Nephron (organoid): ENCODE measurements at regions not wholly inside any gene's neighbourhood (a gene's known extent, or its start where the extent isn't known, plus 50 kb on each side); places are given as distances from the start of the nearest gene placed in this dataset.

Source experiments
- H3K27ac Mint-ChIP-seq, 3 experiments: 2 replicates each; pipeline ENCODE4 v1.8.0; 2020; ENCODE audit warnings: mixed read lengths in 3 of 3, mild to moderate bottlenecking in 2 of 3, moderate library complexity in 1 of 3
- H3K27me3 Mint-ChIP-seq: 2 replicates; pipeline ENCODE4 v1.8.0; 2021; ENCODE audit warnings: low read depth, mild to moderate bottlenecking, moderate library complexity, mixed read lengths
- H3K36me3 Mint-ChIP-seq: 2 replicates; pipeline ENCODE4 v1.8.0; 2020; ENCODE audit warnings: low read depth, mixed read lengths
- H3K4me1 Mint-ChIP-seq: 2 replicates; pipeline ENCODE4 v1.8.0; 2020; ENCODE audit warnings: mixed read lengths
- H3K4me3 Mint-ChIP-seq, 3 experiments: 2 replicates each; pipeline ENCODE4 v1.8.0; 2020; ENCODE audit warnings: mild to moderate bottlenecking in 3 of 3, mixed read lengths in 3 of 3, moderate library complexity in 2 of 3
- H3K9me3 Mint-ChIP-seq: 2 replicates; pipeline ENCODE4 v1.8.0; 2020; ENCODE audit warnings: mixed read lengths
- TF ChIP-seq, protein P1 (sequence below), 3 experiments: fragments of 200-600 bp; sonication (generic); IDR thresholded peaks; one replicate each; pipeline ENCODE4 v1.5.0; 2021; ENCODE audit warnings: antibody characterized with exemption in 3 of 3; ENCODE audit not compliant: unreplicated experiment in 3 of 3

DNA sequence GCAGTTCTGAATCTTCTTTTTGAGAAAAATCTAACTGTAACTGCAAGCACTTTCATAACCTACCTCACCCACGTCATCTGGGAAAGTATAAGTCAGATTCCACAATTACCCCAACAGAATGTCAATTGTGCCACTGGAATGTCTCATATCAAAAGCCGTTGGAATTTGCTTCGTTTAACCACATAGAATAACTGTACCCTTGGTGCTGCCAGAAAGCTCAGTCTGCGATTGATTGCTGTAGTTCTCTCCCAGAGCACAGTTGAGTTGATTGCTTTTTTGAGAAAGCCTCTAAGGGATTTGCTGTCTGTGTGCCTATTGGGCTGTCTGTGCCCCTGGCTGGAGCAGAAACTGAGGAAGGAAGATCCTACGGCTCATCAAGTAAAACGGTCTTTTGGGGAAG, 583.6 kb downstream of the TMEM38B start:
- no peak overlapping the region for H3K4me3 Mint-ChIP-seq
- H3K9me3 Mint-ChIP-seq = peaks cover 16% of the 10 kb centered on the region
- TF ChIP-seq, protein P1, sequence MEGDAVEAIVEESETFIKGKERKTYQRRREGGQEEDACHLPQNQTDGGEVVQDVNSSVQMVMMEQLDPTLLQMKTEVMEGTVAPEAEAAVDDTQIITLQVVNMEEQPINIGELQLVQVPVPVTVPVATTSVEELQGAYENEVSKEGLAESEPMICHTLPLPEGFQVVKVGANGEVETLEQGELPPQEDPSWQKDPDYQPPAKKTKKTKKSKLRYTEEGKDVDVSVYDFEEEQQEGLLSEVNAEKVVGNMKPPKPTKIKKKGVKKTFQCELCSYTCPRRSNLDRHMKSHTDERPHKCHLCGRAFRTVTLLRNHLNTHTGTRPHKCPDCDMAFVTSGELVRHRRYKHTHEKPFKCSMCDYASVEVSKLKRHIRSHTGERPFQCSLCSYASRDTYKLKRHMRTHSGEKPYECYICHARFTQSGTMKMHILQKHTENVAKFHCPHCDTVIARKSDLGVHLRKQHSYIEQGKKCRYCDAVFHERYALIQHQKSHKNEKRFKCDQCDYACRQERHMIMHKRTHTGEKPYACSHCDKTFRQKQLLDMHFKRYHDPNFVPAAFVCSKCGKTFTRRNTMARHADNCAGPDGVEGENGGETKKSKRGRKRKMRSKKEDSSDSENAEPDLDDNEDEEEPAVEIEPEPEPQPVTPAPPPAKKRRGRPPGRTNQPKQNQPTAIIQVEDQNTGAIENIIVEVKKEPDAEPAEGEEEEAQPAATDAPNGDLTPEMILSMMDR (IDR thresholded peaks at IDR 0.05; ENCODE audit: unreplicated experiment in 3 of 3) = no peak
- H3K27ac Mint-ChIP-seq = no peak overlapping the region
- no peaks in the 10 kb centered on the region for H3K4me1 Mint-ChIP-seq
- H3K36me3 Mint-ChIP-seq = no peaks in the 10 kb centered on the region
- H3K27me3 Mint-ChIP-seq = no peaks in the 10 kb centered on the region

DNA sequence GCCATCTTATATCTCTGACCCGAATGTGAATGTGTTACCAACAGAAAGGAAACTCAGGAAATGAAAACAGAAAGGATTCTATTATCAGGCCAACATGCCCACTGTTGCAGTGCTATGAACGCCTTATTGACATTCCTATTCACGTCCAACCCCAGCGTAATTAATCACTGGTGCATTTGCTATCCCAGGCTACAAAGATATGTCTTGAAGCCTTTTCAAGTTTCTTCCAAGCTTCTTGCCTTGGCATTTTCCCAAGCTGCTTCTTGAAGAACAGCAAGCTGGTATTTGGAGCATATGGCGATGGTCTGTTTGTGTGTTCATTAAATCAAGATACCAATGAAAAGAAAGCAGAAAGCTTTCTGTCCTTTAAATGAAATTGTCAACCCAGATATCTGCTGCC, 579.2 kb upstream of the ZNF462 start:
- H3K27me3 Mint-ChIP-seq = no peaks in the 10 kb centered on the region
- peaks cover 17% of the 10 kb centered on the region for H3K4me1 Mint-ChIP-seq
- H3K9me3 Mint-ChIP-seq = peaks cover 11% of the 10 kb centered on the region
- H3K4me3 Mint-ChIP-seq = no peak overlapping the region
- TF ChIP-seq, protein P1 (IDR thresholded peaks at IDR 0.05; ENCODE audit: unreplicated experiment in 3 of 3) = no peak
- H3K27ac Mint-ChIP-seq = no peak overlapping the region
- H3K36me3 Mint-ChIP-seq = no peaks in the 10 kb centered on the region

DNA sequence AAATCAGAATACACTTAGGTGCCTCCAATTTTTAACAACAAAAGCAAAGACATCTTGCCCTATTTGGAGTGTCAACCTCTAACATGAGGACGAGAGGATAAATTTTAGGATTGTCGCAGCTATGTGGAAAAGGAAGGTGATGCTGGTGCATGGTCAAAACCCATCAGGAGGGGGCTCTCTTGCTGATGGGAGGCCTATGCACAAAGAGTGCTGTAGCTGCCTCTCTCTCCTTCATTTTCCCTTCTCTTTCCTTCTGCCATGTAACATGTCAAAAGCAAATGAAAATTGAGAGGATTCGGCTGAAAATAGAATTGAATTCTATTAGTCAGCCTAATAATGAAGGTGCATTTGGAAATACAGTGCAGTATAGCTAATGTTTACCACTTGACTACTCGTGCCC, 578.7 kb upstream of the ZNF462 start:
- peaks cover 17% of the 10 kb centered on the region for H3K4me1 Mint-ChIP-seq
- H3K9me3 Mint-ChIP-seq = peaks cover 10% of the 10 kb centered on the region
- no peak overlapping the region for H3K27ac Mint-ChIP-seq
- TF ChIP-seq, protein P1 (IDR thresholded peaks at IDR 0.05; ENCODE audit: unreplicated experiment in 3 of 3) = peak in 2 of 3 experiments; percentile 7 to 22
- no peaks in the 10 kb centered on the region for H3K27me3 Mint-ChIP-seq
- no peak overlapping the region for H3K4me3 Mint-ChIP-seq
- no peaks in the 10 kb centered on the region for H3K36me3 Mint-ChIP-seq

DNA sequence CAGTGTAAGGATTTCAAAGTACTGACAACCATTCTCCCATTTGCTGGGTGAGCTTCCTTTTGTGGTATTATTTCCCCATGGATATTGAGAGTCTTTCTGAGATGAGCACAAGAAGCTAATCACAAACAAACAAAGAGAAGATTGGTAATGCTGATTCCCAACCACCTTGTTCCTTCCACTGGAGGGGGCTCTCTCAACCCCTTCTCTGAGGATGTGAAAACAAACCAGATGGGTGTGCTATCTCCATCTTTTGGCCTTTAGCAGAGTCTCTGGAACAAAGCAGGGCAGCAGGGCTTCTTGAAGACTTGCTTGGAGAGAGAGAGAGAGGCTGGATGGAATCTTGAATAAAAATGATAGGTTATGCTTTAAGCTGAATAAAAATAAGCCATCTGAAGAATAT, 576.7 kb upstream of the ZNF462 start:
- H3K27ac Mint-ChIP-seq = peak overlapping the region in 2 of 3 experiments; percentile 56 to 90

DNA sequence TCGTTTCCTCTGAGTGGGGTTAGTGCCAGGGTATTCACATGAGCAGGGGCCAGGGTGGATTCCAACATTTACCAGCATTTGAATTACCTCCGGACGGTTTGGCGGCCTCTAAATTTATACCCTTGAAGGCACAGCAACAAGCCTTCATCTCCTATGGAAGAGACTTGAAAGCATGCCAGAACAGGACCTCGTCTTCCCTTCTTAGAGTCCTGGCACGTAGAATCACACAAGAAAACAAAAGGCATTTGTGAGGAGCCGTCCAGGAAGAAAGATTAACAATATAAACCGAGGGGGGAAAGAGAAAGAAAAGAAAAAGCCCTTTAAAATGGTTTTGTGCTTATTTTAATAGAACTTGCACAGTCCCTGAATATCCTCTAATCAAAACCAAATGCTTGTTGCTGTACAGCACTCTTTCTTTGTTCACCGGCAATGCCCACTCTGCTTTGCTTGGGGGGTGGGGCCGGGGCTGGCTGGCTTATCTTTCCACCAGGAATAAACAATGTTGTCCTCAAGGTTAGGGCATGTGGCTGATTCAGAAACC, 575.8 kb upstream of the ZNF462 start:
- TF ChIP-seq, protein P1 (IDR thresholded peaks at IDR 0.05; ENCODE audit: unreplicated experiment in 3 of 3) = no peak
- Mint-ChIP-seq H3K27me3 (no peaks in the 10 kb centered on the region), H3K36me3 (no peaks in the 10 kb centered on the region), H3K4me3 (peak overlapping the region in 1 of 3 experiments; percentile 20), H3K4me1 (peaks cover 17% of the 10 kb centered on the region), H3K27ac (peak overlapping the region; percentile 62 to 93 (median 90)), H3K9me3 (no peaks in the 10 kb centered on the region)

More for the DNA sequence above, 576.7 kb upstream of the ZNF462 start:
- Mint-ChIP-seq H3K4me3 (no peak overlapping the region), H3K4me1 (peaks cover 17% of the 10 kb centered on the region), H3K9me3 (no peaks in the 10 kb centered on the region), H3K27me3 (no peaks in the 10 kb centered on the region), H3K36me3 (no peaks in the 10 kb centered on the region)
- TF ChIP-seq, protein P1 (IDR thresholded peaks at IDR 0.05; ENCODE audit: unreplicated experiment in 3 of 3) = peak in 2 of 3 experiments; percentile 9 to 37

DNA sequence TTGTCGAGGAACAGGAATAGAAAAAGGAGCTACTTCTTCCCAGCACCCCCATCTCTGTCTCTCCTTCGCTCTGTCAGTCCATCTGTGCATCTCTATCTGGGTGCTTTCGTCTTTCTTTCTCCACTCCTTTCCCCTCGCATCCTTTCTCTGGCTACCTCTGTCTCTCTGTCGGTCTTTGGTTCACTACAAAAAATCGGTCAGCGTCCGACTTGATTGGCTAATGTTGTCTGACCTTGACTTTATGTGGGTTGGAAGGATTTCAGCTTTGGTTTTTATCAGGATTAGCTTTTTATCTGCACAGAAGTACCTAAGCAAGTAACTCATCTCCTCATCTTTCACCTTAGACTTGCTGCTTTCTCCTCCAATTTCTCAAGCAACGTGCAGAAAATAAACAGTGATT, 575.2 kb upstream of the ZNF462 start:
- no peaks in the 10 kb centered on the region for H3K9me3 Mint-ChIP-seq
- peak overlapping the region; percentile 62 to 93 (median 90) for H3K27ac Mint-ChIP-seq
- TF ChIP-seq, protein P1 (IDR thresholded peaks at IDR 0.05; ENCODE audit: unreplicated experiment in 3 of 3) = no peak
- H3K36me3 Mint-ChIP-seq = no peaks in the 10 kb centered on the region
- H3K4me1 Mint-ChIP-seq = peaks cover 17% of the 10 kb centered on the region
- no peaks in the 10 kb centered on the region for H3K27me3 Mint-ChIP-seq
- H3K4me3 Mint-ChIP-seq = no peak overlapping the region
